MM.1S (cell line): ENCODE measurements at regions not wholly inside any gene's neighbourhood (a gene's known extent, or its start where the extent isn't known, plus 50 kb on each side); places are given as distances from the start of the nearest gene placed in this dataset.

Experiments
- EZH2 ChIP-seq: fragments of 300-600 bp; sonication (generic); optimal IDR thresholded peaks from 2 replicates; pipeline ENCODE3; 2017; ENCODE audit warnings: low read depth, mild to moderate bottlenecking, antibody characterized with exemption, low read length, mixed read lengths
- TF ChIP-seq, protein P1 (sequence below): fragments of 300-600 bp; sonication (generic); IDR thresholded peaks from 2 replicates; pipeline ENCODE4 v1.5.1; 2016; ENCODE audit warnings: antibody characterized with exemption, low read length, mixed read lengths

DNA sequence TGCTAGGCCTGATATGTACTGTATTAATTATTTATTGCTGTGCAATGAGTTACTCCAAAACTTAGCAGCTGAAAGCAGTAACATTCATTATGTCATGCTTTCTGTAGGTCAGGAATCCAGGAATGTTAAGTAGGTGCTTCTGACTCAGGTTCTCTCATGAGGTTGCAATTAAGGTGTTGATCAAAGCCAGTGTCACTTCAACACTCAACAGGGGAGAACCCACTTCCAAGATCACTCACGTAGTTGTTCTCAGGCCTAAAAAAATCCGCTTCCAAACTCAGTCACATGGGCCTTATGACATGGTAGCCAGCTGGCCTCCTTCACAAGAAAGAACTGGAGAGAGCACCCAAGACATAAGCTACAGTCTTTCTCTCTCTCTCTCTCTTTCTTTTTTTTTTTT is 211.1 kb upstream of the NBEA start:
- TF ChIP-seq, protein P1, sequence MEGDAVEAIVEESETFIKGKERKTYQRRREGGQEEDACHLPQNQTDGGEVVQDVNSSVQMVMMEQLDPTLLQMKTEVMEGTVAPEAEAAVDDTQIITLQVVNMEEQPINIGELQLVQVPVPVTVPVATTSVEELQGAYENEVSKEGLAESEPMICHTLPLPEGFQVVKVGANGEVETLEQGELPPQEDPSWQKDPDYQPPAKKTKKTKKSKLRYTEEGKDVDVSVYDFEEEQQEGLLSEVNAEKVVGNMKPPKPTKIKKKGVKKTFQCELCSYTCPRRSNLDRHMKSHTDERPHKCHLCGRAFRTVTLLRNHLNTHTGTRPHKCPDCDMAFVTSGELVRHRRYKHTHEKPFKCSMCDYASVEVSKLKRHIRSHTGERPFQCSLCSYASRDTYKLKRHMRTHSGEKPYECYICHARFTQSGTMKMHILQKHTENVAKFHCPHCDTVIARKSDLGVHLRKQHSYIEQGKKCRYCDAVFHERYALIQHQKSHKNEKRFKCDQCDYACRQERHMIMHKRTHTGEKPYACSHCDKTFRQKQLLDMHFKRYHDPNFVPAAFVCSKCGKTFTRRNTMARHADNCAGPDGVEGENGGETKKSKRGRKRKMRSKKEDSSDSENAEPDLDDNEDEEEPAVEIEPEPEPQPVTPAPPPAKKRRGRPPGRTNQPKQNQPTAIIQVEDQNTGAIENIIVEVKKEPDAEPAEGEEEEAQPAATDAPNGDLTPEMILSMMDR = no peak
- TF ChIP-seq EZH2 = no peak
